Neural cell (in vitro differentiated cells): ENCODE measurements at regions not wholly inside any gene's neighbourhood (a gene's known extent, or its start where the extent isn't known, plus 50 kb on each side); places are given as distances from the start of the nearest gene placed in this dataset.

ENCODE experiments used
- H2AFZ ChIP-seq: fragments of 200-600, 300-800 bp; sonication (generic), shearing (Covaris generic); 2 replicates; pipeline ENCODE4 v1.6.0; 2014; ENCODE audit warnings: low read depth, mild to moderate bottlenecking, antibody characterized with exemption, low read length, moderate library complexity
- H3F3A ChIP-seq: fragments of 200-600 bp; shearing (Covaris generic); 2 replicates; pipeline ENCODE4 v1.6.1; 2016; ENCODE audit warnings: mild to moderate bottlenecking, moderate library complexity, mixed read lengths, antibody characterized with exemption, low read length; ENCODE audit not compliant: insufficient read depth, poor library complexity, severe bottlenecking
- H3K27ac ChIP-seq: fragments of 200-600, 300-800 bp; sonication (generic), shearing (Covaris generic); 2 replicates; pipeline ENCODE4 v1.5.1; 2014; ENCODE audit warnings: mild to moderate bottlenecking, low read length, moderate library complexity
- H3K27me3 ChIP-seq: fragments of 300-800, 200-600 bp; sonication (generic), shearing (Covaris generic); 2 replicates; pipeline ENCODE4 v1.6.0; 2014; ENCODE audit warnings: mild to moderate bottlenecking, low read depth, low read length, moderate library complexity; ENCODE audit not compliant: insufficient read depth
- H3K36me3 ChIP-seq: fragments of 300-800, 200-600 bp; sonication (generic), shearing (Covaris generic); 2 replicates; pipeline ENCODE4 v1.5.1; 2014; ENCODE audit warnings: mild to moderate bottlenecking, antibody characterized with exemption, low read length, moderate library complexity; ENCODE audit not compliant: insufficient read depth
- H3K4me2 ChIP-seq: fragments of 300-800, 200-600 bp; sonication (generic), shearing (Covaris generic); 2 replicates; pipeline ENCODE4 v1.6.0; 2014; ENCODE audit warnings: mild to moderate bottlenecking, low read length
- H3K4me3 ChIP-seq: fragments of 300-800, 200-600 bp; sonication (generic), shearing (Covaris generic); 2 replicates; pipeline ENCODE4 v1.5.1; 2014; ENCODE audit warnings: mild to moderate bottlenecking, low read length, moderate library complexity
- H3K79me2 ChIP-seq: fragments of 200-600 bp; shearing (Covaris generic); replicated peaks from 2 replicates; pipeline ENCODE4 v1.6.0; 2014; ENCODE audit warnings: mild to moderate bottlenecking, low read length, moderate library complexity; ENCODE audit not compliant: insufficient read depth
- H3K9ac ChIP-seq: fragments of 300-800, 200-600 bp; sonication (generic), shearing (Covaris generic); 2 replicates; pipeline ENCODE4 v1.6.1; 2016; ENCODE audit warnings: mild to moderate bottlenecking, low read length, mixed read lengths
- H3K9me2 ChIP-seq: fragments of 200-600 bp; shearing (Covaris generic); 2 replicates; pipeline ENCODE4 v1.6.1; 2016; ENCODE audit warnings: mild to moderate bottlenecking, low read length, mixed read lengths; ENCODE audit not compliant: insufficient read depth
- H3K9me3 ChIP-seq: fragments of 200-600, 300-800 bp; sonication (generic), shearing (Covaris generic); 2 replicates; pipeline ENCODE4 v1.6.1; 2016; ENCODE audit warnings: mild to moderate bottlenecking, mixed run types, low read length, moderate library complexity, mixed read lengths
- H4K20me1 ChIP-seq: fragments of 200-600 bp; shearing (Covaris generic); 2 replicates; pipeline ENCODE4 v1.6.1; 2016; ENCODE audit warnings: mild to moderate bottlenecking, mixed run types; ENCODE audit not compliant: insufficient read depth
- CTCF ChIP-seq: fragments of 450-650 bp; IDR thresholded peaks from 2 replicates; pipeline ENCODE4 v1.5.1; 2014; ENCODE audit warnings: antibody characterized with exemption, mild to moderate bottlenecking, moderate library complexity; ENCODE audit not compliant: poor library complexity, severe bottlenecking
- EP300 ChIP-seq: fragments of 450-650 bp; conservative IDR thresholded peaks from 2 replicates; pipeline ENCODE4 v1.6.1; 2014; ENCODE audit warnings: antibody characterized with exemption, mild to moderate bottlenecking, moderate library complexity; ENCODE audit not compliant: poor library complexity, severe bottlenecking
- EZH2 ChIP-seq: fragments of 200-600, 300-800 bp; shearing (Covaris generic), sonication (generic); IDR thresholded peaks from 2 replicates; pipeline ENCODE4 v1.6.1; 2014; ENCODE audit warnings: antibody characterized with exemption, low read length, borderline replicate concordance, mild to moderate bottlenecking; ENCODE audit not compliant: insufficient read depth, poor library complexity, severe bottlenecking
- MXI1 ChIP-seq: fragments of 450-650 bp; conservative IDR thresholded peaks from 2 replicates; pipeline ENCODE4 v1.6.1; 2014; ENCODE audit warnings: antibody characterized with exemption, mild to moderate bottlenecking; ENCODE audit not compliant: poor library complexity, severe bottlenecking
- POLR2AphosphoS5 ChIP-seq: IDR thresholded peaks from 2 replicates; pipeline ENCODE4 v1.6.1; 2012
- RAD21 ChIP-seq: fragments of 450-650 bp; conservative IDR thresholded peaks from 2 replicates; pipeline ENCODE4 v1.6.1; 2014; ENCODE audit warnings: antibody characterized with exemption, mild to moderate bottlenecking, moderate library complexity
- REST ChIP-seq: IDR thresholded peaks from 2 replicates; pipeline ENCODE4 v1.6.1; 2012; ENCODE audit warnings: borderline replicate concordance
- SMC3 ChIP-seq: fragments of 450-650 bp; conservative IDR thresholded peaks from 2 replicates; pipeline ENCODE4 v1.6.1; 2014; ENCODE audit warnings: antibody characterized with exemption, mild to moderate bottlenecking, moderate library complexity; ENCODE audit not compliant: poor library complexity
- TAF1 ChIP-seq: IDR thresholded peaks from 2 replicates; pipeline ENCODE4 v1.6.1; 2012; ENCODE audit warnings: low read depth

GRCh38 chr20:23233341-23233740, 117.2 kb upstream of the NXT1 start:
- Histone ChIP-seq H3K9ac (no peak overlapping the region), H3K27me3 (no peaks in the 10 kb centered on the region), H3F3A (no peaks in the 10 kb centered on the region), H3K9me3 (no peaks in the 10 kb centered on the region), H3K27ac (no peak overlapping the region), H3K4me3 (no peak overlapping the region), H3K36me3 (no peaks in the 10 kb centered on the region), H3K9me2 (no peaks in the 10 kb centered on the region), H2AFZ (no peak overlapping the region), H3K4me2 (no peak overlapping the region), H4K20me1 (no peaks in the 10 kb centered on the region), H3K79me2 (no peaks in the 10 kb centered on the region)
- TF ChIP-seq EP300, result no peak
- TF ChIP-seq POLR2AphosphoS5, result no peak
- no peak for TF ChIP-seq SMC3
- TF ChIP-seq RAD21, result no peak
- no peak for TF ChIP-seq EZH2
- no peak for TF ChIP-seq CTCF
- TF ChIP-seq MXI1, result no peak
- TF ChIP-seq REST, result no peak
- TF ChIP-seq TAF1, result no peak

GRCh38 chr20:23232679-23233308, 117.8 kb upstream of the NXT1 start:
- Histone ChIP-seq H4K20me1 (no peaks in the 10 kb centered on the region), H3K9me3 (no peaks in the 10 kb centered on the region), H3K4me3 (no peak overlapping the region), H3K9me2 (no peaks in the 10 kb centered on the region), H3K9ac (no peak overlapping the region), H3F3A (no peaks in the 10 kb centered on the region), H3K27me3 (no peaks in the 10 kb centered on the region), H3K79me2 (no peaks in the 10 kb centered on the region), H2AFZ (no peak overlapping the region), H3K36me3 (no peaks in the 10 kb centered on the region), H3K27ac (no peak overlapping the region), H3K4me2 (no peak overlapping the region)
- TF ChIP-seq EP300 (no peak), CTCF (no peak), TAF1 (no peak), EZH2 (no peak), POLR2AphosphoS5 (no peak), REST (no peak), RAD21 (no peak), MXI1 (no peak), SMC3 (no peak)
